Neural progenitor cell (in vitro differentiated cells): ENCODE measurements at regions not wholly inside any gene's neighbourhood (a gene's known extent, or its start where the extent isn't known, plus 50 kb on each side); places are given as distances from the start of the nearest gene placed in this dataset.

Experiments
- CTCF ChIP-seq: fragments of 200-600 bp; sonication (generic); IDR thresholded peaks from 2 replicates; pipeline ENCODE4 v1.5.1; 2017; ENCODE audit warnings: antibody characterized with exemption, mild to moderate bottlenecking
- EZH2 ChIP-seq: fragments of 200-600 bp; sonication (generic); IDR thresholded peaks from 2 replicates; pipeline ENCODE4 v1.6.1; 2017; ENCODE audit warnings: antibody characterized with exemption, mild to moderate bottlenecking, moderate library complexity

- TF ChIP-seq CTCF = no peak
- TF ChIP-seq EZH2 = no peak
These were observed 150.5 kb downstream of the UNC5CL start for GRCh38 chr6:40888456-40888990.
